NCI-H1417 treated with DMSO at 0.1 percent for 48 hours (cell line): ENCODE measurements at regions not wholly inside any gene's neighbourhood (a gene's known extent, or its start where the extent isn't known, plus 50 kb on each side); places are given as distances from the start of the nearest gene placed in this dataset.

Experiments
- DNase-seq: peaks from one replicate; lab custom pipeline; 2025; lab: John Stamatoyannopoulos, UW

DNA sequence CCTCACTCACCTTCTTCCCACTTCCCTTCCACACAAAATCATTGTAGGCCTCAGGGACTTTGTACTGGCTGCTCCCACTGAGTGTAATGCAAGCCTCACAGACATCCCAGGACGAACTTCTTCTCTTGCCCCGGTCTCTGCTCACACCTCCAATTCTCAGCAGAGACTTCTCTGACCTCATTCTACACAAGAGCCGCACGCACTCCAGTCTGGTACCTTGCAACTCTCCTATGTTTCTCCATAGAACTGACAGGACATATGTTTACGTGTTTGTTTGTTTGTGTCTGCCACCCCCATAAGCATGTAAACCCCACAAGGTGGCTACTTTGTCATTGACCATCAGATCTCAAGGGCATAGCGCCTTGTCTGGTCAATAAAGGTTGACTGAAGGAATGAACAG lies 350.8 kb downstream of the AJAP1 start:
- DNase-seq, result no peak

DNA sequence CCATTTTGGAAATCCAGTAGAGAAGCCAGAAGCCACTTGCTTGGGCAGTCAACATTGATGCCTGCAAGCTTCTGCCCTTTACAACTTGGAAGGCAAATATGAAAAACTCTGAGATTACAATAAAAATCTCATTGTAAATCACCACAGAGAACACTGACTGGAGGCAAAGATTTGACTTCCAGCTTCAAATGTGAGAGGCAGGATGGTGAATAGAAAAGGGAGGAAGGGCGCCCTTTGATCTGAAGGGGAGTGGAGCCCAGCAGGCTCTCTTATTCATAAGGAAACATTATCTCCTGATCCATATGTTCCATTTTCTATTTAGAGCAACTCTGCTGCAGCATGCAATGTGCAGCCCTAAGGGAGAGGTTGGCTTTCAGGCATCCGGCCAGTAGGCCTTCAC lies 348.3 kb downstream of the AJAP1 start:
- DNase-seq, result no peak

DNA sequence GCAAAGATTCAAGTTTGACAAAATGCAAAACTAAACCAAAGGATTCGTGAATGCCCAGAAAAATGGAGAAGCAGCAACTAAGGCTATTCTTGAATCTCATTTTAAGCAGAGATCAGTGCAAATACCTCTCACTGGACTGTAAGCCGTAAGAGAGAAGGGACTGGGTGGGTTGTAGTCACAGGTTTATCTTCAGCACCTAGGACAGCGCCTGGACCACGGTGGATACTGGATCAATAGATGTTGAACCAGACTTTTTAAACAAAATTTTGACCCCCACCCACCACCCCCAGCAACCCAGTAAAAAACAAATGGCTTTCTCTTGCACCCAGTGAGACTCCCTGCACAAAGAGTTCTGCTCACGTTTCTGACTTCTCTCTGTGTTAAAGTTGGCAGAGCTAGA lies 347.1 kb downstream of the AJAP1 start:
- no peak for DNase-seq

DNA sequence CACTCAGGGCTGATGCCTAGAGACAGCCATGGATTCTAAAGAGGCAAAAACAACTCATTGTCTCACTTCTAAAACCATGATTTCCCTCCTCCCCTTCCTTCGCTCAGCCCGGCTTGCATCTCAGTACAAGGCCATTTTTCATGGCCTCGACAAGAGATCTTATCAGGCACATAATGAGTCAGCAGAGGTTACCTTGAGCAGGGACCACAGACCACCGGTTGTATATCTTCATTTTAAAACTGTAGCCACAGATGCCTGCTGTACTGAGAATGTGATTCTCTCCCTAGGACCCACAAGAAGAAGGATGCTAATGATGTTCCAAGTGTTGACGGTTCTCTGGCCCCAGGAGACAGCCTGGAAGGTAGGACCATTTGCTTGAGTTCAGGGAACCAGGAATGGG lies 331.9 kb downstream of the AJAP1 start:
- no peak for DNase-seq

DNA sequence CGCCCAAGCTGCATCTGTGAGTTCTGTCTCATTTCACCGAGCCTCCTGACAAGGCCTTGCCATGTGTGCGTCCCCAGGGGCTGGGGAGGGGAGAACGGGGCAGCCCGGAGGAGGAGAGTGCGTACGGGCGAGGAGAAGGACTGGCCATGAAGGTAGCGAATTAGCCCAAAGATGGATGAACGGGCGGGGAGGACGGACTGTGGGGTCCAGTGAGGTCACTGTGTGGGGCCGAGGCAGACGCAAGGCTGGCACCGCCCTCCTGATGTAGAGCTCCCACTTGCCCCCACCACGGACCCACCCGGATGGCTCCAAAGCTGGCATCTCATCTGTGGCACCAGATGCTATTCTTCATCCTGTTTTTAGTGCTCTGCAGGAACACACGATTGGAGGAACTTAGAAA lies 330.4 kb downstream of the AJAP1 start:
- no peak for DNase-seq

DNA sequence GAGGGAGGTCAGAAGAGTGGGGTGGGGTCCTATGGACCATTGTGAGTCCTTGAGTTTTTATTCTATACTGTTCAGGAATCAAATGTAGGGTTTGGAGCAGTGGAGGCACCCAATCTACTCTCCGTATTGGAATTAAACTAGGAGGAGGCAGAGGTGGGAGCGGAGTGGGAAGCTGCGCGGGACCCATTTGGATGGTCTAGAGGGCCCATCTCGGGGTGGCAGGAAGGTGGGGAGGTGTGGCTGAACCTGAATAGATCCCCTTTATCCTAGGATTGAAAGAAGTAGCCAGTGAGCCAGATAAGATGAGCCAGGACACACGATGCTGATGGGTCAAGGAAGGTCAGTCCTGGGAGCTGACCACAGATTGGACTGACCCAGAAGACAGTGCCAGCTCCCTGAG lies 325.8 kb downstream of the AJAP1 start:
- DNase-seq, result no peak

DNA sequence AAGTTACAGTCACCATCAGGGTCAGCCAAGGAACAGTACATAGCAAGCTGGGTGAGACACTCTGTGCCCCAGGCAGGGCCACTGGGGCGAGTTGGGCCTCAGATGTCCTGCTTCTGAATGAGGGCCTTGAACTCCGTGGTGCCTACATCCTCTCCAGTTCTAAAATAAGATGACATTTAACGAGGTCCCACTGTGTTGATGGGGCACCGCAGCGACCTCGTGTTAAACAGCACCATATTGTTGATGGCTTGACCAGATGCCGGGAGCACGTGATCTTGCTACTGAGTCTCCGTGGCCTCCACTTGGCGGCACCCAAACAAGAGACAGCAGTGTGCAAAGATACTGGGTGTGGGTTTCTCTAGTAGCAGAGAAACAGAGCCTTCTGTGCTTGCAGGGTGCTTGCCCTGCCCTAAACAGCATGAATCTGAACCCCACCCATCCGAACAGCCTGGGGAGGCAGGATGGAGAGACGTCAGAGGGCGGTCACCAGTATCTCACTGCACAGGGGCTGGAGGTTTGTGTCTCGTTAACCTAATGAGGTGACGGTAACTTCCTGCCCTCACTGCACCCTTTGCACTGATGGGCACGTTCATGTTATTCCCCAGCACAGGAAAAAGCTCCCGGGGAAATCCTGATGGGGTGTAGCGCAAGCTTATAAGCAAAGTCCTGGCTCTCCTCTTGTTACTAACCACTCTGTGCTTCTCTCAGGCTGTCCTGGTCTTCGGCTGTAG lies 324.4 kb downstream of the AJAP1 start:
- no peak for DNase-seq

DNA sequence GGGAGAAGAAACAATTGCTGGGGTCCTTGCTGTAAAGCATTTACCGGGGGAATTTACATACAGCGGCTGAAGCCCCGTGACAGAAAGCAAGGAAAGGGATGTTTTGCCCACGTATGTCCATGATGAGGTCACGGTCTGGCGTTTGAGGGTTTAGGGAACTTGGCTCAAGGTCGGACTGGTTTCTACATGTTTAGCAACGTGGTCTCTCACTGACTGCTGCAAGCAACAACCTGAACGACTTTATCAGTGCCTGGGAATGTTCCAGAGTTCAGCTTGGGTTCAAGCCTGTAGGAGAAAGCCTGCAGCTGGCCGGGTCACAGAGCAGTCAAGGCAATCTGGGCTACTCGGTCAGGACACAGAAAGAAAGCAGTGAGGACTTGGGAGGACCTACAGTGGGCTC lies 323.3 kb downstream of the AJAP1 start:
- DNase-seq, result no peak

DNA sequence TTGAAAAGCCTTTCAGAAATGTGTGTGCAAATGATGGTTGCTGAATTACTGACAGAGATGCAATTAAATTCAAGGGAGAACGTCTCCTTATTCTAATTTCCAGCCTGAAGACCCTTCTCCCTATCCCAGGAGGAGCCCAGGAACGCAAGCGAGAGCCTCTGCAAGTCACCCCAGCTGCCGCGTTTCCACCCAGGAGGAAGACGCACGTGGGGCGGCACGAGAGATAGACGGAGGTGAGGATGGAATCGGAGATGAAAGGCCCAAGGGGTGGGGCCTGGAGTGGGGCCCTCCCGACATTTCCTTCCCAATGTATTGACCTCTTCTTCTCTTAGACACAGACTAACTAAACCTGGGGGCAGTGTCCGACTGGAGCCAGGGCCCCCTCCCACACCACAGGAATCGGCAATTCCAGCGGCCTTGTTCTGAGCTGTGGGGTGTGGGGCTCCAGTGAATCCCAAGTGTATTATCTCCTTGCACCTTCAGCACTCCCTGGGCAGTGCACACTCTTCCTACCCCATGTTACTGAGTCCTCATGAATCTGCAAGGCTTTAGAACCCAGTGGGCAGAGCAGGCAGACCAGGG lies 322.5 kb downstream of the AJAP1 start:
- no peak for DNase-seq

DNA sequence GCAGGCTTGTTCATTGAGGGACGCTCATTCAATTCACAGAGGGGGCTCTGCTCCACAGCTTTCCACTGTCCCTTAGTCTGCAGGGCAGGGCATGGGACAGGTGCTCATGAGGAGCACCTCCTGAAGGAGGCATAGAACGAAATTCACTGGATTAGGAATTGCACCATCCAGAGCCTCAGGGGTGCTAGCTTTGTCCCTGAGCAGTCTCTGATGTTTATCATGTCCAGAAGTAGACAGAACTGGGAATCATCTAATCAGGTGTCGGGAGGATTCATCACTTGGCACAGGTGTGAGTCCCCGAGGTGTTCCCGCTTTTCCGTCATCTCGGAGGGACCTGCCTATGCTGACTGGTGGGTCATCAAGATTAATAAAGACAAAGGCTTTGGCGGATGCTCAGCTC lies 321.4 kb downstream of the AJAP1 start:
- DNase-seq, result no peak

DNA sequence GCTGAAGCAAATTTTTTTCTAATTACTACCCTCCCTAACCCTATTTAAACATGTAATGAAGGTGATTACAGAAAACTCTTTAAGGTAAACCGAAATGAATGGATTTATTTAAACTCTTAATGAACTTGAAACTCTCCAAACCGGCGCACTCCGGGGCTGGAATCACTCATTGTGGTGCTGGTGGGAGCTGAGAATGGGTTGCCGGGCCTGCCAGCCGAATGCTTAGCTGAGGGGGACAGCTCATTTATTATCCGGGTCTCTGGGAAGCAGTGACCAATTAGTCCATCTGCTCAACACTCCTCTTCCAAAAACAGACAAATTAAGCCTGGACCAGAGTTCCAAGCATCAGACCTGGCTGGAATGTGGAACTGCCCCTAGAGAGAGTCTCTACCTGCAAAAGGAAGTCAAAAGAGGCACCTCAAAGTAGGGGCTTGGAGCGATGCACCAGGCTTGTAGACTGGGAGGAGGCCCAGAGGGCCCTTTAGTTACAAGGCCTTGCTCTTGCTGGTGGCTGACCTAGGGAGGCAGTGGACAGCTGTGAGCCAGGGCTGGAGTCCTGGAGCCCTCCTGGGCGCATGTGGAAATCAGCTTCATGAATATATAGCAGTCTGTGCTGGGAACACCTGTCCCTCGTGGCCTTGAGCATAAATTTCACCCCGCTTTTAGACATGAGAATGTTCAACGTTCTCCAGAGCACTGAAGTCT lies 320.7 kb downstream of the AJAP1 start:
- DNase-seq, result no peak

DNA sequence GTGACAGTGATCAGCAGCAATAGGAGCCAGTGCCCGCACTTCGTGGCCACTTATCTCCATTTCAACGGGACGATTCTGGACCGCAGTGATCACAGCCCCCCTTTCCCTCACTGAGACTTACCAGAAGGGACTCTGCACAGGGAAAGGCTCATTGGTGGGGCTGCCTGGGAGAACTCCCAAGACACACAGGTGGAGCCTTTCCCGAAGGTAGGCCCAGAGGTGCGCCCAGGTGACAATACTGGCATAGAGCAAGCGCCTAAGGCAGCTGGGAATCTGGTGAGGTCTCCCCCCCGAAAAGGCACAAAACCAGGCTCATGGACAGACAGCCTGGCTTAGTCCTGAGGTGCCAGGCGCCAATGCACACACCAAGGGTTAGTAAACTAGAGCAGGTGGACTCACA lies 318.9 kb downstream of the AJAP1 start:
- no peak for DNase-seq

DNA sequence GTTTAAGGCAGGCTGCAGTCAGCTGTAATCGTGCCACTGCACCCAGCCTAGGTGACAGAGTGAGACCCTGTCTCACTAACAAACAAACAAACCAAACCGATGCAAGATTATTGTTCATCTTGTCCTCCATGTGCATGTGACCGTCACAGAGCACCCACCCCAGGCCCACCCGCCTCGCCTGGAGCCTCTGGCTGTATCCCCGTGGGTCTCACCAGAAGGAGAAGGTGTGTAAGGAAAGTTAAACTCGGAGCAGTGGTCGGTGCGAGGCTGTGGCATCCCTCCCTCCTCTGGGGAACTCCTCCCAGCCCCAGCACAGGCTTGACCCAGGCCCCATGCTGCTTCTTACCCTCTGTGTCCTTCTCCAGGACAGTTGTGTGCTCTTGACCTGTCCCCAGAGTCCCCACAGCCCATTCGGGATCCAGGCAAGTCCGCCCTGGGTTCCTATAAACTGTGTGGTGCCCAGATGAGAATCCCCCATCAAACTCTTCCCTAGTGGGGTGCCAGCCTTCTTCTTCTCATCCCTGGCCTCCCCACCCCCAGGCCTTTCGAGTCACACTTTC lies 318.4 kb downstream of the AJAP1 start:
- no peak for DNase-seq

DNA sequence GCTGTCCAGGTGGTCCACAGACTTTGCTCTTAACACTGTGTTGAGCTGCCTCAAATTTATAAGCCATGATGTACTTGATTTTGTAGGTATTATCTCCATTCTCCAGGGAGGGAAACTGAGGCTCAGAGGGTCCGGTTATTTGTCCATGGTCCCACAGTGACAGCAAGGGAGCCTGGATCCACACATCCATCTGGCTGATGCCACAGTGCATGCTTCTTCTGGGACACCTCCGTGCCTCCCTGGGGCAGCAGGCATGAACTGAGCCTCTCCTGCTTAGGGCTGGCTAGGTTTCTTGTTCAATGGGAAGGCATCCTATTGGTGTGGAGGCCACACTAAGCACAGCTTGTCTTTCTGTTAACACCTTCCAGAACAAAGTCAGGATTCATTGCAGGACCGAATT lies 317.3 kb downstream of the AJAP1 start:
- no peak for DNase-seq

DNA sequence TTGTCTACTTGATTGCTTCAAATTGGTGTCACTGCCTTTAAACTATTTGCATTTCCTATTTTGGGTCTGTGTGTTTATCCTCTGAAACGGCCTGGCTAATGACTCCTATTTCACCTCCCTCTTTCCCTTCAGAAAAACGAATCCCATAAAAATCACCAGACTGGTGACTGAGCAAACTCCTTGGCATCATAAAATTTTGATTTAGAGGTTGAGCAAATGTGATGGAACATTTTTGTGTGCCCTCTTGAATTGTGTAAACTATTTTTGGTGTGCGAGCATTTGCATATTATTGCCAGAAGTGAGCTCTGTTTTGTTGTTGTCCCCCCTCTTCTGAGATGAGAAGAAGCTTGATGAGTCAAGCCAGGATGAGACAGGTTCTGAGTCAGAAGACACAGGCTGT lies 316.1 kb downstream of the AJAP1 start:
- DNase-seq, result no peak

DNA sequence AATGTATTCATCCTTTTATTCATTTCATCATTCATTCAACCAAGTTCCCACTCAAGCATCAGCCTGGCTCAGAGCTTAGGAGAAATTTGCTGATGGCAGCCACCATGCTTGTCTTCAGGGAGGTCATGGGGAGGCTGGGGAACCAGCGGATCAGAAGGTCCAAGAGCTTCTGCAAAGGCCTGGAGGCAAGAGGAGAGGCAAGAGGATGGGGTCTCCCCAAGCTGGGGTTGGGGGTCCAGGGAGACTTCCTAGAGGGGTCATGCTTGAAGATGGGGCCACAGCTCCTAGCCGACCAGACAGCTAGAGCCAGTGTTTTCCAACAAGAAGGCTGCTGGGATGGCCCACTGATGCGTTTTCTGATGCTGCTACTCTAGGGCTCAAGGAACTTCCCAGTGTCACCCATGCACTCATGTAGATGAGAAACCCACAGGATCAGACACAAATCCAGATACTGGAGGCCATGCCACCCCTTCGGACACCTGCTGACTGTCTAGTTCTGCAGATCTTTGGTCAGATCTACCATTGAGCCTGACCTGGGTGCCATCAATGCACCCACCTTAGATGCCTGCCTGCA lies 315.2 kb downstream of the AJAP1 start:
- DNase-seq, result no peak

DNA sequence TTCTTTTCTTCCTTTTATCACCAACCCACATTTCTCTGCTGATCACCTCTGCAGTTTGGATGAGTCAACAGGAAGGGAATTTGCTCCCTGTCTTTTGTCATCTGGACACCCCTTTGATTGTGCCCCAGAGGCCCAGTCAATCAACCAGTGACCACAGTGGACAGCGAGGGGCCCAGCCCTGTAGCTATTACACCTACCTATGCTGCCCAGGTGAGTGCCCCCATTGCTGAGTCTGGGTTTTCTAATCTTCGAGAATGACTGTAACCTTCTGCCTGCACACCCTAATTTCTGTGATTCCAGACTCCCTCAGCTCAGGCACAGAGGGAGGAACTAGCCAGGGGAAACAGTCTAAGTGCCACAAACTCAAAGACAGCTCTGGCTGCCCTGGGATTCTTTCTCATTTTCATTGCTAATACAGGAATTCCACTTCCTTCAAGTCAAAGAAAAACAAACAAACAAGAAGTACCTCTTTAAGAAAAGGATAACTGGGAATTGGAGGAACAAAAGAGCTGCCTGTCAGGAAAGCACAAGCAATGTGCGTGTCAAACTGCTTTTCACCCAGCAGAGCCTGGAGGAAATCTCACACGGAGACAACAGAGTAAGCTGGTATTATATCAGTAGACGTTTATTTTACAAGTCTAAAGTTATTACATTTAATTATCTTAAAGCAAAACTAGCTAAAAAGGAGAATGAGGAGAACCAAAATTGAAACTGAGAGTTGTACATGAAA lies 311.1 kb downstream of the AJAP1 start:
- no peak for DNase-seq

DNA sequence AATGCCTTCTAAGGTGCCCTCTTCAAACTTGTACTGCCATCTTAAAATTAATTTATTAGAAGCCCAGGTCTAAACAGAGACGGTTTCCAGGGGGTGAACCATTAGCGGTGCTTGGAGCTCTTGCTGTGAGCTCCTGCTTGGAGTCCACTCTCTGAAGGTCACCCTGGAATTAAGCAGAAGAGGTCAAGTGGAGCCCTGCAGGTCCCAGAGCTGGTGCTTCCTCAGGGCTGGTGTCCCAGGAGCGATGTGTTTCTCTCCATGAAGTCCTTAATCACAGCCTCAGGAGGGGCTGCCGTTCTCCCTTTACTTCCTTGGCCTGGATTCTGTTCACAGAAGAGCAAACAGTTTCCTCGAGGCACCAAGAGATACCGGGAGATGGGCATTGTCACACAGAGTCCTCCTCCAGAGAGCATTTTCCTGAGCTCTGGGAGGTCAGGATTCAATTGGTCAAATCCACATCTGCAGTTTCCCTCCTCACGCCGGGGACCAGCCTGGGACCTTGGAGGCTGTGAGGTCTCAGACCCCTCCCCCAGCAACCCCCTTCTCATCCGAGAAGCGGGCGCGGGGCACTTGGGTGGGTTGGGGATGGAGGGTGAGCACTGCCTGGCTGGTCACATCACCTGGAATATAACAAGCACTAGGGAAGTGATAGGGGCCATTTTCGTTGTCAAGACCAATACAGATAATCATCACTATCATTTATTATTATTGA lies 310.4 kb downstream of the AJAP1 start:
- DNase-seq, result no peak

DNA sequence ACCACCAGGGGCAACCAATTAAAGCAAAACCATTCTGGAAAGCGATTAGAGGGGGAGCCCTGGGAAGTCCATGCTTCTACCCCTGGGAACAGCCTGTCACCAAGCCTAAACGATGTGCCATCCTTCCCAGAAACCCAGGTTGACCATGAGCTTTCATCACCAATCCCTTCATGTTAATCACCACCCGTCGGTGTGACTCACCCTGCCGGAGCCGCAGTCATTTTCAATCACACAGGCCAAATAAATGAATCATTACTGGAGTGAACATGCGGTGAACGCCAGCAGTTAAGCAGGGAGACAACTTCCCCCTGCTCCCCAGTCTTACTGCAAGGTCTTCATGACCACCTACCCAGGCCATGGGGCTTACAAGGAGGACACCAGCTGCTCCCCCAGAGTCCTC lies 308.8 kb downstream of the AJAP1 start:
- no peak for DNase-seq

DNA sequence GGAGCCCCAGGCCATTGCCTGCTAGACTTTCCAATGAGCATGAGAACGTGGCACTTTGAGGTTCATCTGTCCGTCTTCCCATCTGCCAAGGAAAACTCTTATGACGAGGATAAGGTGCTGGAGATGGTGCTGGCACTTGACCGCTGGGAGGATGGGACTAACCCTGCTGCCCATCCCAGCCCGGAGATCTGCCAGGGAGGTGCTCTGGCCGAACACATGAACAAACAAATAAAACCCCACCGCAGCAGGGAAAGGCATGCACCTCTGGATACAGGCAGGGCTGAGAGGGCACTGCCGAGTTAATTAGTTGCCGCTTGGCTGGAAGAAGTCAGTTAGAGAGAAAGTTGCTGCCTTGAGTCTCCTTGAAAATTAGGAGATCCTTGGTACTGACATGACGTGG lies 308.4 kb downstream of the AJAP1 start:
- no peak for DNase-seq

DNA sequence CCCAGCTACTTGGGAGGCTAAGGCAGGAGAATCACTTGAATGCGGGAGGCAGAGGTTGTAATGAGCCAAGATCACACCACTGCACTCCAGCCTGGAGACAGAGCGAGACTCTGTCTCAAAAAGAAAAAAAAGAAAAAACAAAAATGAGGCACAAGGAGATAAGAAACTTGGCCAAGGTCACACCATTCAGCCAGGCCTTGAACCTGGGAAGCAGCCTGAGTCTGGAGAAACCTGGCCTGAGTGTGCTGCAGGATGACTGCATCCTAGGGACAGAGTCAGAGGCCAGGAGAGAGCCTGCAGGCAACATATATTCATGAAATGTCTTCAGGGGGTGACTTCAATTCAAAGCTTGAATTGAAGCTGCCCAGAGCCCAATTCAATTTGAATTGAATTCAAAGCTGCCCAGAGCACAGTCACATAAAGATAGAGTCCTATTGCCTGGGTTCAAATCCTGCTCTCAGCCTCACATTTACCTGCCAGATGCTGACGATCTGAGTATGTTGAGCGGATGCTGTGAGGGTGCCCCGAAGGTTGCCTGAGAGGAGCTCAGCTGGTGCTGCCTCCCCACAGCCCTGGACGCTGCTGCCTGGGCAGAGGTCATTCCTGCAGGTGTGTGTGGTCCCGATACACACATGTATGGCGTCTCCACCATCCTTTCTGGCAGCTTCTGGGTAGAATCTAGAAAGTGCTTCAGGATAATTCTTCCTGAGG lies 307.7 kb downstream of the AJAP1 start:
- DNase-seq, result no peak
